SK-N-SH treated with all-trans-retinoic acid at 6 μM for 48 hours (cell line): ENCODE measurements at regions not wholly inside any gene's neighbourhood (a gene's known extent, or its start where the extent isn't known, plus 50 kb on each side); places are given as distances from the start of the nearest gene placed in this dataset.

Source experiments
- CSDC2 ChIP-seq: fragments of 250-450 bp; sonication (Bioruptor Pico); IDR thresholded peaks from 2 replicates; pipeline ENCODE4 v1.5.0; 2020; ENCODE audit warnings: mild to moderate bottlenecking, moderate library complexity
- GLIS3 ChIP-seq: fragments of 250-450 bp; sonication (Bioruptor Pico); IDR thresholded peaks from 2 replicates; pipeline ENCODE4 v1.5.0; 2020; ENCODE audit warnings: mild to moderate bottlenecking, moderate library complexity
- ISL1 ChIP-seq: fragments of 250-450 bp; sonication (Bioruptor Pico); IDR thresholded peaks from 2 replicates; pipeline ENCODE4 v2.1.2; 2022; ENCODE audit warnings: mild to moderate bottlenecking, moderate library complexity
- RARB ChIP-seq: fragments of 250-450 bp; sonication (Bioruptor Pico); IDR thresholded peaks from 2 replicates; pipeline ENCODE4 v1.8.0; 2021; ENCODE audit warnings: mild to moderate bottlenecking, moderate library complexity
- TCF4 ChIP-seq: fragments of 250-450 bp; sonication (Bioruptor Pico); IDR thresholded peaks from 2 replicates; pipeline ENCODE4 v1.8.0; 2021; ENCODE audit warnings: mild to moderate bottlenecking, moderate library complexity, borderline replicate concordance
- TOX ChIP-seq: fragments of 250-450 bp; sonication (Bioruptor Pico); IDR thresholded peaks from 2 replicates; pipeline ENCODE4 v1.8.0; 2021; ENCODE audit warnings: mild to moderate bottlenecking, moderate library complexity, borderline replicate concordance
- ZFP3 ChIP-seq: fragments of 250-450 bp; sonication (Bioruptor Pico); IDR thresholded peaks from 2 replicates; pipeline ENCODE4 v1.5.0; 2020; ENCODE audit warnings: mild to moderate bottlenecking, moderate library complexity
- ZNF565 ChIP-seq: fragments of 450-650 bp; formaldehyde crosslinking; conservative IDR thresholded peaks from 2 replicates; pipeline ENCODE4 v1.5.0; 2020; ENCODE audit warnings: low read depth, mild to moderate bottlenecking, moderate library complexity
- ZNF70 ChIP-seq: fragments of 450-650 bp; formaldehyde crosslinking; IDR thresholded peaks from 2 replicates; pipeline ENCODE4 v1.5.0; 2020; ENCODE audit warnings: mild to moderate bottlenecking, moderate library complexity
- ZNF8 ChIP-seq: fragments of 450-650 bp; formaldehyde crosslinking; IDR thresholded peaks from 2 replicates; pipeline ENCODE4 v1.5.0; 2020; ENCODE audit warnings: mild to moderate bottlenecking, moderate library complexity
- TF ChIP-seq, protein P1 (sequence below): fragments of 250-450 bp; sonication (Bioruptor Pico); IDR thresholded peaks from 2 replicates; pipeline ENCODE4 v1.8.0; 2020; ENCODE audit warnings: mild to moderate bottlenecking, moderate library complexity, borderline replicate concordance
- TF ChIP-seq, protein P2 (sequence below): fragments of 250-450 bp; sonication (Bioruptor Pico); IDR thresholded peaks from 2 replicates; pipeline ENCODE4 v1.5.1; 2020; ENCODE audit warnings: low read depth, mild to moderate bottlenecking, moderate library complexity
- TF ChIP-seq, protein P3 (sequence below): fragments of 250-450 bp; sonication (Bioruptor Pico); IDR thresholded peaks from 2 replicates; pipeline ENCODE4 v1.5.1; 2021; ENCODE audit warnings: mild to moderate bottlenecking, moderate library complexity
- TF ChIP-seq, protein P4 (sequence below): fragments of 250-450 bp; sonication (Bioruptor Pico); IDR thresholded peaks from 2 replicates; pipeline ENCODE4 v1.8.0; 2021; ENCODE audit warnings: low read depth, mild to moderate bottlenecking, moderate library complexity, borderline replicate concordance

DNA sequence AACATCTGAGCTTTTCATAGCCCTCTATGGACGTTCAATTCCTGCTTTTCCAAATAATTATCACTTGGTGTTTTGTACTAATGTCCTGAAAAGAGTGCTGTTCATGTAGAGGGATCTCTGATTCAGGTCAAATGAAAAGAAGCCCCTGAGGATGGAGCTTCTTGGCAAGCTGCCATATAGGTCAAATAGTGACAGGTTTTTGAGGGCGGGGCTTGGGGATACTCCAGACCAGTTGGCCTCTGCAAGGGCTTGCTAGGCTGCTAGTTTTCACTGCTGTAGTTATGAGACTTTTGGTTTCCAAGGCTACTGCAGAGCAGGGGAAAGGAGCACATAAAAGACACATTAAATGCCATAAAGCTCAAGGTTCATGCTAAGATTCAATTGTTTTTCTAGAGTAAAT is 257.2 kb upstream of the CACNA2D1 start:
- TF ChIP-seq ZNF8 (CRISPR knock-in tag) (no peak), GLIS3 (CRISPR knock-in tag) (no peak), TCF4 (no peak), ZFP3 (no peak), ISL1 (CRISPR knock-in tag) (no peak), RARB (CRISPR knock-in tag) (no peak), CSDC2 (CRISPR knock-in tag) (no peak), ZNF565 (CRISPR knock-in tag) (no peak), ZNF70 (no peak), TOX (CRISPR knock-in tag) (no peak)
- TF ChIP-seq, protein P1, sequence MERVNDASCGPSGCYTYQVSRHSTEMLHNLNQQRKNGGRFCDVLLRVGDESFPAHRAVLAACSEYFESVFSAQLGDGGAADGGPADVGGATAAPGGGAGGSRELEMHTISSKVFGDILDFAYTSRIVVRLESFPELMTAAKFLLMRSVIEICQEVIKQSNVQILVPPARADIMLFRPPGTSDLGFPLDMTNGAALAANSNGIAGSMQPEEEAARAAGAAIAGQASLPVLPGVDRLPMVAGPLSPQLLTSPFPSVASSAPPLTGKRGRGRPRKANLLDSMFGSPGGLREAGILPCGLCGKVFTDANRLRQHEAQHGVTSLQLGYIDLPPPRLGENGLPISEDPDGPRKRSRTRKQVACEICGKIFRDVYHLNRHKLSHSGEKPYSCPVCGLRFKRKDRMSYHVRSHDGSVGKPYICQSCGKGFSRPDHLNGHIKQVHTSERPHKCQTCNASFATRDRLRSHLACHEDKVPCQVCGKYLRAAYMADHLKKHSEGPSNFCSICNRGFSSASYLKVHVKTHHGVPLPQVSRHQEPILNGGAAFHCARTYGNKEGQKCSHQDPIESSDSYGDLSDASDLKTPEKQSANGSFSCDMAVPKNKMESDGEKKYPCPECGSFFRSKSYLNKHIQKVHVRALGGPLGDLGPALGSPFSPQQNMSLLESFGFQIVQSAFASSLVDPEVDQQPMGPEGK = no peak
- TF ChIP-seq, protein P2, sequence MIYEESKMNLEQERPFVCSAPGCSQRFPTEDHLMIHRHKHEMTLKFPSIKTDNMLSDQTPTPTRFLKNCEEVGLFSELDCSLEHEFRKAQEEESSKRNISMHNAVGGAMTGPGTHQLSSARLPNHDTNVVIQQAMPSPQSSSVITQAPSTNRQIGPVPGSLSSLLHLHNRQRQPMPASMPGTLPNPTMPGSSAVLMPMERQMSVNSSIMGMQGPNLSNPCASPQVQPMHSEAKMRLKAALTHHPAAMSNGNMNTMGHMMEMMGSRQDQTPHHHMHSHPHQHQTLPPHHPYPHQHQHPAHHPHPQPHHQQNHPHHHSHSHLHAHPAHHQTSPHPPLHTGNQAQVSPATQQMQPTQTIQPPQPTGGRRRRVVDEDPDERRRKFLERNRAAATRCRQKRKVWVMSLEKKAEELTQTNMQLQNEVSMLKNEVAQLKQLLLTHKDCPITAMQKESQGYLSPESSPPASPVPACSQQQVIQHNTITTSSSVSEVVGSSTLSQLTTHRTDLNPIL (CRISPR knock-in tag) = no peak
- TF ChIP-seq, protein P3, sequence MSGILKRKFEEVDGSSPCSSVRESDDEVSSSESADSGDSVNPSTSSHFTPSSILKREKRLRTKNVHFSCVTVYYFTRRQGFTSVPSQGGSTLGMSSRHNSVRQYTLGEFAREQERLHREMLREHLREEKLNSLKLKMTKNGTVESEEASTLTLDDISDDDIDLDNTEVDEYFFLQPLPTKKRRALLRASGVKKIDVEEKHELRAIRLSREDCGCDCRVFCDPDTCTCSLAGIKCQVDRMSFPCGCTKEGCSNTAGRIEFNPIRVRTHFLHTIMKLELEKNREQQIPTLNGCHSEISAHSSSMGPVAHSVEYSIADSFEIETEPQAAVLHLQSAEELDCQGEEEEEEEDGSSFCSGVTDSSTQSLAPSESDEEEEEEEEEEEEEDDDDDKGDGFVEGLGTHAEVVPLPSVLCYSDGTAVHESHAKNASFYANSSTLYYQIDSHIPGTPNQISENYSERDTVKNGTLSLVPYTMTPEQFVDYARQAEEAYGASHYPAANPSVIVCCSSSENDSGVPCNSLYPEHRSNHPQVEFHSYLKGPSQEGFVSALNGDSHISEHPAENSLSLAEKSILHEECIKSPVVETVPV = no peak
- TF ChIP-seq, protein P4, sequence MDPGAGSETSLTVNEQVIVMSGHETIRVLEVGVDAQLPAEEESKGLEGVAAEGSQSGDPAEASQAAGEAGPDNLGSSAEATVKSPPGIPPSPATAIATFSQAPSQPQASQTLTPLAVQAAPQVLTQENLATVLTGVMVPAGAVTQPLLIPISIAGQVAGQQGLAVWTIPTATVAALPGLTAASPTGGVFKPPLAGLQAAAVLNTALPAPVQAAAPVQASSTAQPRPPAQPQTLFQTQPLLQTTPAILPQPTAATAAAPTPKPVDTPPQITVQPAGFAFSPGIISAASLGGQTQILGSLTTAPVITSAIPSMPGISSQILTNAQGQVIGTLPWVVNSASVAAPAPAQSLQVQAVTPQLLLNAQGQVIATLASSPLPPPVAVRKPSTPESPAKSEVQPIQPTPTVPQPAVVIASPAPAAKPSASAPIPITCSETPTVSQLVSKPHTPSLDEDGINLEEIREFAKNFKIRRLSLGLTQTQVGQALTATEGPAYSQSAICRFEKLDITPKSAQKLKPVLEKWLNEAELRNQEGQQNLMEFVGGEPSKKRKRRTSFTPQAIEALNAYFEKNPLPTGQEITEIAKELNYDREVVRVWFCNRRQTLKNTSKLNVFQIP = no peak
